NB4 (cell line): ENCODE measurements at regions not wholly inside any gene's neighbourhood (a gene's known extent, or its start where the extent isn't known, plus 50 kb on each side); places are given as distances from the start of the nearest gene placed in this dataset.

ENCODE experiments used
- MYC ChIP-seq: IDR thresholded peaks from 2 replicates; pipeline ENCODE4 v1.6.1; 2011; ENCODE audit warnings: low read depth, low read length
- POLR2A ChIP-seq: IDR thresholded peaks from 2 replicates; pipeline ENCODE4 v1.6.1; 2011; ENCODE audit warnings: mild to moderate bottlenecking; ENCODE audit not compliant: insufficient read length; ENCODE audit errors: extremely low read depth
- TF ChIP-seq, protein P1 (sequence below): IDR thresholded peaks from one replicate; pipeline ENCODE4 v1.5.1; 2012; ENCODE audit warnings: low read depth, low read length
- TF ChIP-seq, protein P2 (sequence below): IDR thresholded peaks from 2 replicates; pipeline ENCODE4 v1.6.1; 2011; ENCODE audit warnings: low read depth, low read length

DNA sequence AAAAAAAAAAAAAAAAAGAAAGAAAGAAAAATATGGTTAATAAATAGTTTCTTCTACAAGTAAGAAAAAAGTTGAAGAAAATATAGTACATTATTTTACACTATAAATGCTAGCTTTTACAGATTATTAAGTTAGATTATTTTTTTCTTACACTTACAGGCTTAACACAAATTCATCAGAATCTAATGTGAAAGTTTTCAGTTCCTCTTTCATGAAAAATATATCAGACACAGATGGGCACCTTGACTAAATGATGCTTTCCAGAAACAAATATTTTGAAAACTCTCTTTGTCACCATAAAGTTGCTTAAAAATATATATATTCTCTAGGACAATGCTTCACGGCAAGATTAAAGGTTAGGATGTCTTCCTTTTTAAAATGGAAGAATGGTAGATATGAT, 321.8 kb upstream of the HSF2 start:
- TF ChIP-seq POLR2A (no peak), MYC (no peak)
- TF ChIP-seq, protein P1, sequence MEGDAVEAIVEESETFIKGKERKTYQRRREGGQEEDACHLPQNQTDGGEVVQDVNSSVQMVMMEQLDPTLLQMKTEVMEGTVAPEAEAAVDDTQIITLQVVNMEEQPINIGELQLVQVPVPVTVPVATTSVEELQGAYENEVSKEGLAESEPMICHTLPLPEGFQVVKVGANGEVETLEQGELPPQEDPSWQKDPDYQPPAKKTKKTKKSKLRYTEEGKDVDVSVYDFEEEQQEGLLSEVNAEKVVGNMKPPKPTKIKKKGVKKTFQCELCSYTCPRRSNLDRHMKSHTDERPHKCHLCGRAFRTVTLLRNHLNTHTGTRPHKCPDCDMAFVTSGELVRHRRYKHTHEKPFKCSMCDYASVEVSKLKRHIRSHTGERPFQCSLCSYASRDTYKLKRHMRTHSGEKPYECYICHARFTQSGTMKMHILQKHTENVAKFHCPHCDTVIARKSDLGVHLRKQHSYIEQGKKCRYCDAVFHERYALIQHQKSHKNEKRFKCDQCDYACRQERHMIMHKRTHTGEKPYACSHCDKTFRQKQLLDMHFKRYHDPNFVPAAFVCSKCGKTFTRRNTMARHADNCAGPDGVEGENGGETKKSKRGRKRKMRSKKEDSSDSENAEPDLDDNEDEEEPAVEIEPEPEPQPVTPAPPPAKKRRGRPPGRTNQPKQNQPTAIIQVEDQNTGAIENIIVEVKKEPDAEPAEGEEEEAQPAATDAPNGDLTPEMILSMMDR = no peak
- TF ChIP-seq, protein P2, sequence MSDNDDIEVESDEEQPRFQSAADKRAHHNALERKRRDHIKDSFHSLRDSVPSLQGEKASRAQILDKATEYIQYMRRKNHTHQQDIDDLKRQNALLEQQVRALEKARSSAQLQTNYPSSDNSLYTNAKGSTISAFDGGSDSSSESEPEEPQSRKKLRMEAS = no peak
